ENCODE measurements at regions not wholly inside any gene's neighbourhood (a gene's known extent, or its start where the extent isn't known, plus 50 kb on each side); places are given as distances from the start of the nearest gene placed in this dataset.

GRCh38 chr20:22490287-22491193 lies 93.8 kb downstream of the FOXA2 start (continued):
- TF ChIP-seq ZNF12 (CRISPR knock-in tag; IDR thresholded peaks at IDR 0.05) (peak; percentile 84), PHB2 (IDR thresholded peaks at IDR 0.05; ENCODE audit: partially characterized antibody) (no peak), ZNF496 (CRISPR knock-in tag; IDR thresholded peaks at IDR 0.05; ENCODE audit: insufficient replicate concordance) (no peak), RNF219 (CRISPR knock-in tag; IDR thresholded peaks at IDR 0.05) (0 out of 2 replicates have a peak, but pooled peaks have one; percentile 36), ZBTB37 (CRISPR knock-in tag; IDR thresholded peaks at IDR 0.05) (peak; percentile 79), ZNF740 (CRISPR knock-in tag; IDR thresholded peaks at IDR 0.05) (no peak), HOXD1 (CRISPR knock-in tag; IDR thresholded peaks at IDR 0.05) (no peak; the same call in 1 of the 2 replicates), GATAD2A (CRISPR knock-in tag; IDR thresholded peaks at IDR 0.05) (peak; percentile 88), HMG20A (CRISPR knock-in tag; IDR thresholded peaks at IDR 0.05; ENCODE audit: borderline replicate concordance) (no peak; the same call in 1 of the 2 replicates), ZBTB34 (CRISPR knock-in tag; IDR thresholded peaks at IDR 0.05) (no peak; the same call in 1 of the 2 replicates), SP5 (CRISPR knock-in tag; IDR thresholded peaks at IDR 0.05; ENCODE audit: borderline replicate concordance, low read depth) (peak; percentile 56; the same call in 1 of the 2 replicates), ZNF510 (CRISPR knock-in tag; IDR thresholded peaks at IDR 0.05; ENCODE audit: low read depth) (no peak; the same call in 1 of the 2 replicates), PRDM10 (CRISPR knock-in tag; IDR thresholded peaks at IDR 0.05; ENCODE audit: low read depth) (peak; percentile 96), ZNF232 (CRISPR knock-in tag; IDR thresholded peaks at IDR 0.05; ENCODE audit: borderline replicate concordance) (peak; percentile 99), ZNF562 (CRISPR knock-in tag; IDR thresholded peaks at IDR 0.05; ENCODE audit: borderline replicate concordance) (no peak), NFIB (CRISPR knock-in tag; IDR thresholded peaks at IDR 0.05; ENCODE audit: borderline replicate concordance) (no peak), ZNF256 (CRISPR knock-in tag; conservative IDR thresholded peaks at IDR 0.05) (peak; percentile 58; the same call in 1 of the 2 replicates), ZNF580 (CRISPR knock-in tag; IDR thresholded peaks at IDR 0.05; ENCODE audit: borderline replicate concordance, low read depth) (peak; percentile 84), ETV6 (CRISPR knock-in tag; conservative IDR thresholded peaks at IDR 0.05) (no peak), DNMT1 (CRISPR knock-in tag; IDR thresholded peaks at IDR 0.05) (peak; percentile 39; the same call in 1 of the 2 replicates)

Measured in HepG2 (cell line).